ENCODE measurements at regions not wholly inside any gene's neighbourhood (a gene's known extent, or its start where the extent isn't known, plus 50 kb on each side); places are given as distances from the start of the nearest gene placed in this dataset.

DNA sequence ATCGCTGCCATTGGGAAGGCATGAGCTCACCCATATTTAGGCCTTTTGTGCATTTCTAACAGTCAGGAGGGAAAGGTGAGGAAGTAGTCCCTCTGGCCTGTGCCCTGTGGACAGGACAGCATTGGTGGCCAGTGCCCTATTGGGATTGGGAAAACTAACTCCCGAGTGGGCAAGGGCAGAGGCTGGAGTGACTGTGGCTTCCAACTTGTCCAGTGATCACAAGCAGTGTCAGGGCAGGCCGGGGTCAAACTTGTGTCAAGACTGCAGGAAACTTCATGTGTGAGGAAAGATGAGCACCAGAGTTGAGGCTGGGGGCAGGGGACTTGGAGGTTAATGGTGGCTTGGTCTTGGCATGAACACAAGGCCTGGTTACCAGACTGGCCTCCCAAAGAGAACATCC lies 286.2 kb upstream of the FAM47C start:
- TF ChIP-seq POLR2A (IDR thresholded peaks at IDR 0.05): no peak
- TF ChIP-seq, protein P1, sequence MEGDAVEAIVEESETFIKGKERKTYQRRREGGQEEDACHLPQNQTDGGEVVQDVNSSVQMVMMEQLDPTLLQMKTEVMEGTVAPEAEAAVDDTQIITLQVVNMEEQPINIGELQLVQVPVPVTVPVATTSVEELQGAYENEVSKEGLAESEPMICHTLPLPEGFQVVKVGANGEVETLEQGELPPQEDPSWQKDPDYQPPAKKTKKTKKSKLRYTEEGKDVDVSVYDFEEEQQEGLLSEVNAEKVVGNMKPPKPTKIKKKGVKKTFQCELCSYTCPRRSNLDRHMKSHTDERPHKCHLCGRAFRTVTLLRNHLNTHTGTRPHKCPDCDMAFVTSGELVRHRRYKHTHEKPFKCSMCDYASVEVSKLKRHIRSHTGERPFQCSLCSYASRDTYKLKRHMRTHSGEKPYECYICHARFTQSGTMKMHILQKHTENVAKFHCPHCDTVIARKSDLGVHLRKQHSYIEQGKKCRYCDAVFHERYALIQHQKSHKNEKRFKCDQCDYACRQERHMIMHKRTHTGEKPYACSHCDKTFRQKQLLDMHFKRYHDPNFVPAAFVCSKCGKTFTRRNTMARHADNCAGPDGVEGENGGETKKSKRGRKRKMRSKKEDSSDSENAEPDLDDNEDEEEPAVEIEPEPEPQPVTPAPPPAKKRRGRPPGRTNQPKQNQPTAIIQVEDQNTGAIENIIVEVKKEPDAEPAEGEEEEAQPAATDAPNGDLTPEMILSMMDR (IDR thresholded peaks at IDR 0.05): no peak

DNA sequence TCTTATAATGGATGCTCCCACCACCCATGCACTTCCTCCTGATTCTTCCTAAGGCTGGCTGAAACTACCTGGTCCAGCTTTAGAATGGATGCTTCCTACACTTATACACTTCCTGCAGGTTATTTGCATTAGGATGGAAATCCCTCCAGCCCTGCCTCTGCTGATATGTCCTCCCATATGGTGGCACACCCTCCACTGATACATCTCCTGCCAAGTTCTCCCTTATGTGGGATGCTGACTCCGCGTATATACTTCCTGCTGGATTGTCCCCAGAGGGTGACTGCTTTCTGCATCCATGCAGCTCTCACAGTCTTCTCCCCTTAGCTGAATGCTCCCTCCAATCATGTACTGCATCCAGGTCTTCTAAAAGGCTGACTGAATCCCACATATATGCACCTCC lies 254.6 kb upstream of the FAM47C start:
- WGBS, 2 donors: 71 to 94% methylated on average over 2 of the region's 2 CpGs
- H3K27ac ChIP-seq: no peak overlapping the region
- intact Hi-C loops (cut with DNase I): no loop called here
- TF ChIP-seq, protein P1 (IDR thresholded peaks at IDR 0.05): no peak
- H3K4me3 ChIP-seq: no peak overlapping the region
- no peaks in the 10 kb centered on the region for H3K9me3 ChIP-seq
- DNase-seq: no peak
- H3K36me3 ChIP-seq: no peaks in the 10 kb centered on the region
- H3K27me3 ChIP-seq: no peaks in the 10 kb centered on the region
- H3K4me1 ChIP-seq: no peaks in the 10 kb centered on the region

More for the DNA sequence above, 286.2 kb upstream of the FAM47C start:
- H3K4me1 ChIP-seq: no peaks in the 10 kb centered on the region
- H3K27ac ChIP-seq: no peak overlapping the region
- intact Hi-C loops (cut with DNase I): no loop called here
- no peaks in the 10 kb centered on the region for H3K9me3 ChIP-seq
- no peak overlapping the region for H3K4me3 ChIP-seq
- no peak for DNase-seq
- 65% methylated on average over 3 of the region's 3 CpGs; no CpG with 5 or more reads in 1 of the 2 donors for WGBS, 2 donors
- H3K36me3 ChIP-seq: no peaks in the 10 kb centered on the region
- H3K27me3 ChIP-seq: no peaks in the 10 kb centered on the region

DNA sequence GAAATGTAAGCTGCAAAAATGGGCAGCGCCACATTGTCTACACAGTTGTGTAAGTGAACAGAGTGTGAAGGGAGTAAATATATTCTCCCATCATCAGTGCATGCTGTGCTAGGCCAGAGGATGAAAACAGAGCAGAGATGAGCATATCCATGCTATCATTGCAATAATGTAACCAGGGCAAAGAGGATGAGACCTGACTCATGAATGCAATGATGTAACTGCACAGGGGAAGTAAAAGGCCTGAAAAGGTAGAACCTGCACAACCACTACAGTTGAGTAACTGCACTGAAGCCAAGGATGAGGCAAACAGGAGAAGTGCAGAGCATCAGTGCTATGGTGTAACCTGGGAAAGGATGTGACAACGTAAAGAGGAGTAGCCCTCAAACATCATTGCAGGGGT lies 220.4 kb upstream of the FAM47C start:
- Histone ChIP-seq H3K36me3 (no peaks in the 10 kb centered on the region), H3K4me3 (no peak overlapping the region), H3K27ac (no peak overlapping the region), H3K4me1 (no peaks in the 10 kb centered on the region), H3K27me3 (no peaks in the 10 kb centered on the region), H3K9me3 (no peaks in the 10 kb centered on the region)
- WGBS, 2 donors: 61 to 86% methylated on average over 2 of the region's 2 CpGs
- DNase-seq: no peak
- TF ChIP-seq POLR2A (IDR thresholded peaks at IDR 0.05): no peak
- TF ChIP-seq, protein P1 (IDR thresholded peaks at IDR 0.05): no peak
- intact Hi-C loops (cut with DNase I): no loop called here

DNA sequence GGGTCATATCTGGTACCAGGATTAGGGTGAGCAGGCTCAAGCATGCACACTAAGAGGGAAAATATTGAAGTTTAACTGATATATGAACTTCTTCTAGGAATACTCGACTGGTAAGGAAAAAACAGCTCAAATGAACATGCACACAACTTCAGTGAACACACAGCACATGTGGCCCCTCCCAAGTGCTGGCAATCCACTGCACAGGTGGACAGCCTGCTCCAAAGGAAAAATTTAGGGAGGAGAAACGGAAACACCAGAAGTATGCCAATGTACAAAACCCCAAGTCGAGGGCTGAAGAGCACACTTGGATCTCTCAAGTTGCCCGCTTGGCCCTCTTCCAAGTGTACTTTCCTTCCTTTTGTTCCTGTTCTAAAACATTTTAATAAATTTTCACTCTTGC lies 205.0 kb upstream of the FAM47C start:
- no peak overlapping the region for H3K27ac ChIP-seq
- no peaks in the 10 kb centered on the region for H3K4me1 ChIP-seq
- intact Hi-C loops (cut with DNase I): no loop called here
- TF ChIP-seq, protein P1 (IDR thresholded peaks at IDR 0.05): no peak
- TF ChIP-seq POLR2A (IDR thresholded peaks at IDR 0.05): no peak
- no peak for DNase-seq
- no peaks in the 10 kb centered on the region for H3K27me3 ChIP-seq
- 49 to 61% methylated on average over 4 of the region's 4 CpGs for WGBS, 2 donors
- no peaks in the 10 kb centered on the region for H3K9me3 ChIP-seq
- no peak overlapping the region for H3K4me3 ChIP-seq
- H3K36me3 ChIP-seq: no peaks in the 10 kb centered on the region

DNA sequence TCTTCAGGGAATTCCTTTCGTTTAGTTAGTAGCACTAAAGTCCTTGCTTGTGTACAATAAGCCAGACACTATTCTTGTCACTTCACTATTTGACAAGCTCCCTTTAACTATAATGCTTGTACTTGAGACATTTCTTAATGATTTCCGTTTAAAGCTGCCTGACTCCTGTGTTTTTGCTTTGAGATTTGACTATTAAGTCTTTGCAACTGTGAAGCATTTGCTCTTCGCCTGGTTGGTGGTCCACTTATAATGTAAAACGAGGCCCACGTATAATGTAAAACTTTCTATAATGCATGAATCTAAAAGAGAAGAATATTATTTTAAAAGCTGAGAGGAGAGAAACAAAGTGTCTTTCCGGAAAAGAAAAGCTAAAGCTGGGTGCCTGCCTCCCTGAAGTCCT lies 204.1 kb upstream of the FAM47C start:
- Histone ChIP-seq H3K4me1 (no peaks in the 10 kb centered on the region), H3K27me3 (no peaks in the 10 kb centered on the region), H3K4me3 (no peak overlapping the region), H3K9me3 (no peaks in the 10 kb centered on the region), H3K27ac (no peak overlapping the region), H3K36me3 (no peaks in the 10 kb centered on the region)
- TF ChIP-seq, protein P1 (IDR thresholded peaks at IDR 0.05): no peak
- no peak for TF ChIP-seq POLR2A (IDR thresholded peaks at IDR 0.05)
- no peak for DNase-seq
- WGBS, 2 donors: 46 to 51% methylated on average over 6 of the region's 6 CpGs
- intact Hi-C loops (cut with DNase I): no loop called here
